Memory B cell (primary cell): ENCODE measurements at regions not wholly inside any gene's neighbourhood (a gene's known extent, or its start where the extent isn't known, plus 50 kb on each side); places are given as distances from the start of the nearest gene placed in this dataset.

Experiments
- ATAC-seq: fragments of 150-1000 bp; cut with Tn5 transposase; 2 replicates; pipeline ENCODE4 v1.10.0; 2021; ENCODE audit warnings: low read depth, mild to moderate bottlenecking, moderate library complexity
- DNase-seq, 2 donors: peaks; one replicate each; pipeline ENCODE4 v3.0.0; 2022; ENCODE audit warnings: low spot score in 2 of 2
- H3K27ac Mint-ChIP-seq: one replicate; pipeline ENCODE4 v1.8.0; 2022; ENCODE audit warnings: mild to moderate bottlenecking, moderate library complexity, mixed read lengths
- H3K27me3 Mint-ChIP-seq: one replicate; pipeline ENCODE4 v1.8.0; 2022; ENCODE audit warnings: mixed read lengths
- H3K36me3 Mint-ChIP-seq: one replicate; pipeline ENCODE4 v1.8.0; 2022; ENCODE audit warnings: mild to moderate bottlenecking, mixed read lengths
- H3K4me1 Mint-ChIP-seq: one replicate; pipeline ENCODE4 v1.8.0; 2022; ENCODE audit warnings: mixed read lengths
- H3K4me3 Mint-ChIP-seq: one replicate; pipeline ENCODE4 v1.8.0; 2022; ENCODE audit warnings: mild to moderate bottlenecking, moderate library complexity, mixed read lengths
- H3K9me3 Mint-ChIP-seq: one replicate; pipeline ENCODE4 v1.8.0; 2022; ENCODE audit warnings: mixed read lengths

GRCh38 chr20:58026361-58026760 is 202.1 kb downstream of the ANKRD60 start:
- Mint-ChIP-seq H3K36me3 (no peaks in the 10 kb centered on the region), H3K27ac (no peak overlapping the region), H3K4me3 (no peak overlapping the region), H3K4me1 (no peaks in the 10 kb centered on the region), H3K9me3 (no peaks in the 10 kb centered on the region), H3K27me3 (peaks cover 18% of the 10 kb centered on the region)
- DNase-seq (no peak), ATAC-seq (no peak)

- no peak overlapping the region for H3K4me3 Mint-ChIP-seq
- H3K27me3 Mint-ChIP-seq, result peaks cover 18% of the 10 kb centered on the region
- no peaks in the 10 kb centered on the region for H3K36me3 Mint-ChIP-seq
- no peaks in the 10 kb centered on the region for H3K9me3 Mint-ChIP-seq
- no peak overlapping the region for H3K27ac Mint-ChIP-seq
- H3K4me1 Mint-ChIP-seq, result peaks cover 3% of the 10 kb centered on the region
- DNase-seq, result no peak
- ATAC-seq, result no peak
Observed at GRCh38 chr20:58025233-58025632, 203.2 kb downstream of the ANKRD60 start.

- DNase-seq, result no peak
- Mint-ChIP-seq H3K27me3 (peaks cover 16% of the 10 kb centered on the region), H3K4me3 (no peak overlapping the region), H3K27ac (no peak overlapping the region), H3K4me1 (peaks cover 3% of the 10 kb centered on the region), H3K9me3 (no peaks in the 10 kb centered on the region), H3K36me3 (no peaks in the 10 kb centered on the region)
- no peak for ATAC-seq
Observed at GRCh38 chr20:58024241-58024721, 204.2 kb downstream of the ANKRD60 start.

GRCh38 chr20:58023781-58024180 is 204.7 kb downstream of the ANKRD60 start:
- no peaks in the 10 kb centered on the region for H3K9me3 Mint-ChIP-seq
- H3K4me1 Mint-ChIP-seq, result peaks cover 3% of the 10 kb centered on the region
- H3K27me3 Mint-ChIP-seq, result peaks cover 16% of the 10 kb centered on the region
- ATAC-seq (no peak), DNase-seq (no peak)
- no peaks in the 10 kb centered on the region for H3K36me3 Mint-ChIP-seq
- H3K27ac Mint-ChIP-seq, result no peak overlapping the region
- H3K4me3 Mint-ChIP-seq, result no peak overlapping the region

GRCh38 chr20:58023346-58023745 is 205.1 kb downstream of the ANKRD60 start:
- Mint-ChIP-seq H3K36me3 (no peaks in the 10 kb centered on the region), H3K27ac (no peak overlapping the region), H3K4me3 (no peak overlapping the region), H3K9me3 (no peaks in the 10 kb centered on the region), H3K27me3 (peaks cover 13% of the 10 kb centered on the region), H3K4me1 (peaks cover 3% of the 10 kb centered on the region)
- DNase-seq (no peak), ATAC-seq (no peak)

GRCh38 chr20:58022711-58023110 is 205.7 kb downstream of the ANKRD60 start:
- H3K27ac Mint-ChIP-seq, result no peak overlapping the region
- peaks cover 12% of the 10 kb centered on the region for H3K27me3 Mint-ChIP-seq
- DNase-seq (no peak), ATAC-seq (no peak)
- peaks cover 3% of the 10 kb centered on the region for H3K4me1 Mint-ChIP-seq
- no peaks in the 10 kb centered on the region for H3K9me3 Mint-ChIP-seq
- H3K36me3 Mint-ChIP-seq, result no peaks in the 10 kb centered on the region
- H3K4me3 Mint-ChIP-seq, result no peak overlapping the region

GRCh38 chr20:58021481-58021880 is 207.0 kb downstream of the ANKRD60 start:
- Mint-ChIP-seq H3K4me3 (no peak overlapping the region), H3K27me3 (peaks cover 7% of the 10 kb centered on the region), H3K36me3 (no peaks in the 10 kb centered on the region), H3K27ac (no peak overlapping the region), H3K4me1 (peaks cover 3% of the 10 kb centered on the region), H3K9me3 (no peaks in the 10 kb centered on the region)
- ATAC-seq (no peak), DNase-seq (no peak)

- Mint-ChIP-seq H3K36me3 (no peaks in the 10 kb centered on the region), H3K27ac (no peak overlapping the region), H3K4me3 (no peak overlapping the region), H3K27me3 (peaks cover 7% of the 10 kb centered on the region), H3K4me1 (peaks cover 3% of the 10 kb centered on the region), H3K9me3 (no peaks in the 10 kb centered on the region)
- DNase-seq (no peak), ATAC-seq (no peak)
Observed at GRCh38 chr20:58020656-58021454, 207.6 kb downstream of the ANKRD60 start.

- Mint-ChIP-seq H3K36me3 (no peaks in the 10 kb centered on the region), H3K4me1 (peaks cover 3% of the 10 kb centered on the region), H3K27ac (no peak overlapping the region), H3K9me3 (no peaks in the 10 kb centered on the region), H3K27me3 (peaks cover 8% of the 10 kb centered on the region), H3K4me3 (no peak overlapping the region)
- DNase-seq (no peak), ATAC-seq (no peak)
Observed at GRCh38 chr20:58019850-58020625, 208.4 kb downstream of the ANKRD60 start.

- ATAC-seq, result no peak
- Mint-ChIP-seq H3K4me3 (no peak overlapping the region), H3K27ac (no peak overlapping the region)
Observed at GRCh38 chr20:58019027-58019849, 209.2 kb downstream of the ANKRD60 start.

GRCh38 chr20:58018590-58018989 is 209.9 kb downstream of the ANKRD60 start:
- Mint-ChIP-seq H3K4me3 (no peak overlapping the region), H3K36me3 (no peaks in the 10 kb centered on the region), H3K27me3 (peaks cover 8% of the 10 kb centered on the region), H3K27ac (no peak overlapping the region), H3K4me1 (peaks cover 3% of the 10 kb centered on the region), H3K9me3 (no peaks in the 10 kb centered on the region)
- no peak for DNase-seq
- ATAC-seq, result no peak

More at GRCh38 chr20:58019027-58019849, 209.2 kb downstream of the ANKRD60 start:
- H3K36me3 Mint-ChIP-seq, result no peaks in the 10 kb centered on the region
- peaks cover 3% of the 10 kb centered on the region for H3K4me1 Mint-ChIP-seq
- DNase-seq, result no peak
- H3K9me3 Mint-ChIP-seq, result no peaks in the 10 kb centered on the region
- H3K27me3 Mint-ChIP-seq, result peaks cover 7% of the 10 kb centered on the region

GRCh38 chr20:58017970-58018530 is 210.4 kb downstream of the ANKRD60 start:
- no peak for DNase-seq
- Mint-ChIP-seq H3K4me1 (peaks cover 3% of the 10 kb centered on the region), H3K36me3 (no peaks in the 10 kb centered on the region), H3K9me3 (no peaks in the 10 kb centered on the region), H3K27ac (no peak overlapping the region), H3K4me3 (no peak overlapping the region), H3K27me3 (peaks cover 8% of the 10 kb centered on the region)
- ATAC-seq, result no peak

GRCh38 chr20:58017231-58017969 is 211.1 kb downstream of the ANKRD60 start:
- no peak for DNase-seq
- ATAC-seq, result no peak

More at GRCh38 chr20:58017231-58017969, 211.1 kb downstream of the ANKRD60 start:
- H3K4me1 Mint-ChIP-seq, result peaks cover 3% of the 10 kb centered on the region
- no peaks in the 10 kb centered on the region for H3K36me3 Mint-ChIP-seq
- no peaks in the 10 kb centered on the region for H3K9me3 Mint-ChIP-seq
- no peak overlapping the region for H3K27ac Mint-ChIP-seq
- H3K4me3 Mint-ChIP-seq, result no peak overlapping the region
- peaks cover 10% of the 10 kb centered on the region for H3K27me3 Mint-ChIP-seq
